H1 (cell line): ENCODE measurements at regions not wholly inside any gene's neighbourhood (a gene's known extent, or its start where the extent isn't known, plus 50 kb on each side); places are given as distances from the start of the nearest gene placed in this dataset.

Experiments used
- CTCF ChIA-PET: fragments of 300-600 bp; sonication (Branson Sonifier 250); formaldehyde crosslinking; loops from one replicate; lab custom pipeline; 2021; ENCODE audit not compliant: partially characterized antibody; lab: Charles Lee
- POLR2A ChIA-PET: fragments of 300-600 bp; sonication (Branson Sonifier 250); formaldehyde crosslinking; loops from one replicate; lab custom pipeline; 2021; ENCODE audit warnings: inconsistent platforms; ENCODE audit not compliant: partially characterized antibody; lab: Charles Lee
- DNase-seq, 2 experiments: peaks; one replicate each; pipeline versions ENCODE4 v3.0.0 to v3.0.0-alpha.2; 2010 to 2022; ENCODE audit warnings: low spot score in 2 of 2, low read depth in 1 of 2, mixed read lengths in 1 of 2
- FAIRE-seq: peaks from 2 replicates; lab custom pipeline; 2011; peaks lifted over from hg19 to GRCh38; lab: Jason Lieb, UNC
- H2AFZ ChIP-seq: 2 replicates; pipeline ENCODE4 v1.8.1; 2012; ENCODE audit warnings: low read length, inconsistent platforms
- H2AK5ac ChIP-seq: 2 replicates; pipeline ENCODE4 v1.6.1; 2013; ENCODE audit warnings: low read depth, low read length
- H2BK120ac ChIP-seq: replicated peaks from 2 replicates; pipeline ENCODE3; 2013; ENCODE audit warnings: low read depth, low read length, inconsistent platforms
- H2BK12ac ChIP-seq: 2 replicates; pipeline ENCODE4 v1.6.1; 2013; ENCODE audit warnings: low read depth, low read length
- H2BK15ac ChIP-seq: 2 replicates; pipeline ENCODE4 v1.6.1; 2013; ENCODE audit warnings: low read length
- H2BK20ac ChIP-seq: 2 replicates; pipeline ENCODE4 v1.6.1; 2013; ENCODE audit warnings: low read length
- H2BK5ac ChIP-seq: 2 replicates; pipeline ENCODE4 v1.6.1; 2013; ENCODE audit warnings: low read depth, low read length
- H3K14ac ChIP-seq: 2 replicates; pipeline ENCODE4 v1.6.1; 2013; ENCODE audit warnings: inconsistent platforms; ENCODE audit not compliant: insufficient read length
- H3K18ac ChIP-seq: 2 replicates; pipeline ENCODE4 v1.6.1; 2013; ENCODE audit warnings: low read length; ENCODE audit errors: extremely low read depth
- H3K23ac ChIP-seq: 2 replicates; pipeline ENCODE4 v1.6.1; 2013; ENCODE audit warnings: inconsistent platforms; ENCODE audit not compliant: insufficient read length
- H3K23me2 ChIP-seq: 2 replicates; pipeline ENCODE4 v1.6.1; 2013; ENCODE audit warnings: low read depth, low read length
- H3K27ac ChIP-seq: 2 replicates; pipeline ENCODE4 v1.6.1; 2011; ENCODE audit warnings: low read depth, low read length, inconsistent platforms
- H3K27me3 ChIP-seq, 4 experiments: replicated peaks in 1 of 4; 1 replicate in 1 of 4; 2 replicates in 3 of 4; pipeline versions ENCODE4 v1.6.1 to v1.8.1; 2011 to 2013; ENCODE audit warnings: low read length in 3 of 4, mild to moderate bottlenecking in 3 of 4, inconsistent platforms in 2 of 4, mixed read lengths in 2 of 4, moderate library complexity in 1 of 4; ENCODE audit not compliant: control insufficient read depth in 3 of 4, insufficient read depth in 3 of 4; ENCODE audit errors: extremely low read depth in 1 of 4
- H3K36me3 ChIP-seq, 4 experiments: 2 replicates each; pipeline versions ENCODE4 v1.6.1 to v1.8.1; 2011 to 2013; ENCODE audit warnings: mild to moderate bottlenecking in 4 of 4, low read length in 3 of 4, moderate library complexity in 2 of 4, control low read depth in 1 of 4, inconsistent platforms in 1 of 4; ENCODE audit not compliant: insufficient read depth in 4 of 4, control insufficient read depth in 2 of 4
- H3K4ac ChIP-seq: replicated peaks from 2 replicates; pipeline ENCODE3; 2013; ENCODE audit warnings: low read length, low read depth, mixed read lengths, inconsistent platforms; ENCODE audit not compliant: insufficient read length
- H3K4me1 ChIP-seq, 4 experiments: replicated peaks in 1 of 4; 1 replicate in 1 of 4; 2 replicates in 3 of 4; pipeline versions ENCODE4 v1.6.1 to v1.8.1; 2011 to 2013; ENCODE audit warnings: low read length in 3 of 4, inconsistent platforms in 2 of 4, mixed read lengths in 1 of 4; ENCODE audit not compliant: insufficient read depth in 4 of 4, control insufficient read depth in 3 of 4
- H3K4me2 ChIP-seq, 2 experiments: 2 replicates each; pipeline versions ENCODE4 v1.6.1 to v1.8.1; 2011 to 2013; ENCODE audit warnings: low read depth in 2 of 2, low read length in 2 of 2, control low read depth in 1 of 2, inconsistent platforms in 1 of 2, mild to moderate bottlenecking in 1 of 2; ENCODE audit not compliant: insufficient read depth in 1 of 2
- H3K4me3 ChIP-seq, 4 experiments: fragments of 200-600, 300-600 bp in 1 of 4; sonication (generic), shearing (Covaris generic), sonication (Bioruptor Twin) in 1 of 4; 2 replicates each; pipeline versions ENCODE4 v1.5.1 to v1.8.1; 2011 to 2016; ENCODE audit warnings: low read length in 4 of 4, low read depth in 3 of 4, control low read depth in 2 of 4, inconsistent platforms in 2 of 4, mild to moderate bottlenecking in 2 of 4, mixed read lengths in 1 of 4, moderate library complexity in 1 of 4; ENCODE audit not compliant: insufficient read depth in 2 of 4; ENCODE audit errors: extremely low read depth in 1 of 4
- H3K56ac ChIP-seq: replicated peaks from 2 replicates; pipeline ENCODE3; 2013; ENCODE audit warnings: low read depth, mild to moderate bottlenecking, mixed read lengths, low read length, inconsistent platforms; ENCODE audit not compliant: insufficient read length
- H3K79me1 ChIP-seq: 2 replicates; pipeline ENCODE4 v1.6.1; 2013; ENCODE audit warnings: low read depth, low read length, control low read depth
- H3K79me2 ChIP-seq, 2 experiments: 2 replicates each; pipeline versions ENCODE4 v1.6.1 to v1.8.1; 2012 to 2013; ENCODE audit warnings: low read length in 2 of 2, mild to moderate bottlenecking in 2 of 2, inconsistent platforms in 1 of 2; ENCODE audit not compliant: insufficient read depth in 2 of 2, control insufficient read depth in 1 of 2
- H3K9ac ChIP-seq, 4 experiments: replicated peaks in 1 of 4; 1 replicate in 1 of 4; 2 replicates in 3 of 4; pipeline versions ENCODE4 v1.6.1 to v1.8.1; 2011 to 2013; ENCODE audit warnings: low read depth in 3 of 4, low read length in 3 of 4, control low read depth in 2 of 4, mild to moderate bottlenecking in 2 of 4, moderate library complexity in 2 of 4, inconsistent platforms in 1 of 4; ENCODE audit errors: extremely low read depth in 1 of 4
- H3K9me3 ChIP-seq, 2 experiments: 2 replicates each; pipeline versions ENCODE4 v1.6.1 to v1.8.1; 2012 to 2013; ENCODE audit warnings: mild to moderate bottlenecking in 2 of 2, moderate library complexity in 2 of 2, control low read depth in 1 of 2, inconsistent platforms in 1 of 2, low read depth in 1 of 2, low read length in 1 of 2, mixed read lengths in 1 of 2; ENCODE audit not compliant: insufficient read depth in 2 of 2
- H4K20me1 ChIP-seq, 2 experiments: replicated peaks in 1 of 2; 2 replicates each; pipeline versions ENCODE3 to v1.8.1; 2011 to 2013; ENCODE audit warnings: inconsistent platforms in 2 of 2, low read length in 2 of 2, mild to moderate bottlenecking in 1 of 2; ENCODE audit not compliant: insufficient read depth in 2 of 2, control insufficient read depth in 1 of 2
- H4K5ac ChIP-seq: 2 replicates; pipeline ENCODE4 v1.6.1; 2013; ENCODE audit warnings: low read length, low read depth, mixed read lengths, inconsistent platforms; ENCODE audit not compliant: insufficient read length
- H4K8ac ChIP-seq: 2 replicates; pipeline ENCODE4 v1.8.0; 2013; ENCODE audit warnings: mild to moderate bottlenecking, moderate library complexity, low read length, inconsistent platforms; ENCODE audit not compliant: insufficient read depth; ENCODE audit errors: extremely low read depth
- H4K91ac ChIP-seq: replicated peaks from 2 replicates; pipeline ENCODE3; 2013; ENCODE audit warnings: low read length, mixed read lengths, inconsistent platforms; ENCODE audit not compliant: insufficient read length
- BCL11A ChIP-seq, 2 experiments: IDR thresholded peaks; one replicate each; pipeline ENCODE4 v1.6.1; 2011; ENCODE audit warnings: low read depth in 2 of 2, low read length in 2 of 2, mild to moderate bottlenecking in 2 of 2
- CHD1 ChIP-seq: IDR thresholded peaks from 2 replicates; pipeline ENCODE4 v1.6.1; 2012; ENCODE audit warnings: low read depth, low read length, improper control_type of control experiment
- EP300 ChIP-seq, 2 experiments: IDR thresholded peaks; 1 replicate in 1 of 2; 2 replicates in 1 of 2; pipeline ENCODE4 v1.6.1; 2011 to 2012; ENCODE audit warnings: low read depth in 2 of 2, low read length in 2 of 2, mild to moderate bottlenecking in 2 of 2, borderline replicate concordance in 1 of 2, inconsistent platforms in 1 of 2, moderate library complexity in 1 of 2
- EZH2 ChIP-seq: fragments of 200-600 bp; sonication (generic); IDR thresholded peaks from 2 replicates; pipeline ENCODE4 v1.7.1; 2012; ENCODE audit warnings: low read depth, mild to moderate bottlenecking, moderate library complexity, low read length, inconsistent platforms; ENCODE audit not compliant: severe bottlenecking
- GTF2F1 ChIP-seq: IDR thresholded peaks from 2 replicates; pipeline ENCODE4 v1.6.1; 2012; ENCODE audit warnings: low read depth, low read length, improper control_type of control experiment, borderline replicate concordance
- KDM5A ChIP-seq: fragments of 200-600 bp; IDR thresholded peaks from 2 replicates; pipeline ENCODE4 v1.7.1; 2012; ENCODE audit warnings: mild to moderate bottlenecking, low read length, inconsistent platforms, mixed read lengths
- POLR2AphosphoS5 ChIP-seq: IDR thresholded peaks from 2 replicates; pipeline ENCODE4 v1.6.1; 2011; ENCODE audit warnings: low read depth, low read length
- RFX5 ChIP-seq: IDR thresholded peaks from 2 replicates; pipeline ENCODE4 v1.6.1; 2011; ENCODE audit warnings: low read depth, low read length, improper control_type of control experiment, borderline replicate concordance
- RXRA ChIP-seq: IDR thresholded peaks from 2 replicates; pipeline ENCODE4 v1.6.1; 2011; ENCODE audit warnings: low read depth, mild to moderate bottlenecking, low read length, moderate library complexity; ENCODE audit not compliant: insufficient read depth
- SAP30 ChIP-seq: fragments of 300-600 bp; sonication (generic); IDR thresholded peaks from 2 replicates; pipeline ENCODE4 v1.7.1; 2012; ENCODE audit warnings: low read length, moderate library complexity, mild to moderate bottlenecking, inconsistent platforms; ENCODE audit not compliant: insufficient read depth, insufficient replicate concordance
- SIN3A ChIP-seq, 2 experiments: IDR thresholded peaks in 1 of 2; conservative IDR thresholded peaks in 1 of 2; 2 replicates each; pipeline ENCODE4 v1.6.1; 2011 to 2012; ENCODE audit warnings: low read length in 2 of 2, improper control_type of control experiment in 1 of 2, low read depth in 1 of 2, mild to moderate bottlenecking in 1 of 2
- SP2 ChIP-seq: IDR thresholded peaks from 2 replicates; pipeline ENCODE4 v1.6.1; 2012; ENCODE audit warnings: mild to moderate bottlenecking, low read length, inconsistent platforms
- TBP ChIP-seq: IDR thresholded peaks from 2 replicates; pipeline ENCODE4 v1.6.1; 2011; ENCODE audit warnings: low read depth, low read length, improper control_type of control experiment
- YY1 ChIP-seq: IDR thresholded peaks from 2 replicates; pipeline ENCODE4 v1.6.1; 2011; ENCODE audit warnings: low read depth, mild to moderate bottlenecking, low read length
- TF ChIP-seq, protein P1 (sequence below): IDR thresholded peaks from 2 replicates; pipeline ENCODE4 v1.6.1; 2011; ENCODE audit warnings: low read depth, mild to moderate bottlenecking, low read length; ENCODE audit not compliant: insufficient read depth

GRCh38 chr4:132991111-132991510, 158.0 kb upstream of the PCDH10 start:
- no peak overlapping the region for H2BK5ac ChIP-seq
- no peaks in the 10 kb centered on the region for H4K20me1 ChIP-seq
- POLR2A ChIA-PET: no interaction called here
- no peak overlapping the region for H4K91ac ChIP-seq
- H3K4me1 ChIP-seq: 0 out of 7 replicates have a peak, but pooled peaks cover 0 to 2% (median 0%) of the 10 kb centered on the region in 4 experiments
- FAIRE-seq (no peak), DNase-seq (no peak)
- no peaks in the 10 kb centered on the region for H3K27me3 ChIP-seq
- H3K4me2 ChIP-seq: no peak overlapping the region
- H3K4ac ChIP-seq: no peak overlapping the region
- H2BK20ac ChIP-seq: no peak overlapping the region
- no peak overlapping the region for H4K5ac ChIP-seq
- H3K79me1 ChIP-seq: no peaks in the 10 kb centered on the region
- CTCF ChIA-PET: no interaction called here
- H3K79me2 ChIP-seq: no peaks in the 10 kb centered on the region
- no peak overlapping the region for H2AK5ac ChIP-seq
- no peak overlapping the region for H3K23ac ChIP-seq
- no peak overlapping the region for H3K9ac ChIP-seq
- H2BK12ac ChIP-seq: no peak overlapping the region
- H3K23me2 ChIP-seq: no peaks in the 10 kb centered on the region
- 0 out of 2 replicates have a peak overlapping the region, but pooled peaks have one; percentile 51 for H2AFZ ChIP-seq
- no peak overlapping the region for H2BK120ac ChIP-seq
- no peak overlapping the region for H3K56ac ChIP-seq
- H3K4me3 ChIP-seq: no peak overlapping the region
- no peaks in the 10 kb centered on the region for H3K36me3 ChIP-seq
- no peaks in the 10 kb centered on the region for H3K9me3 ChIP-seq
- no peak overlapping the region for H4K8ac ChIP-seq
- no peak overlapping the region for H3K18ac ChIP-seq
- H2BK15ac ChIP-seq: no peak overlapping the region
- H3K27ac ChIP-seq: no peak overlapping the region
- no peak overlapping the region for H3K14ac ChIP-seq
- TF ChIP-seq BCL11A (IDR thresholded peaks at IDR 0.05; ENCODE audit: low read depth in 2 of 2, low read length in 2 of 2): no peak
- no peak for TF ChIP-seq GTF2F1
- no peak for TF ChIP-seq EZH2
- TF ChIP-seq SIN3A (conservative IDR thresholded peaks at IDR 0.05 in 1 of 2, IDR thresholded peaks at IDR 0.05 in 1 of 2; ENCODE audit: low read depth in 1 of 2, low read length in 2 of 2): no peak
- TF ChIP-seq RXRA: no peak
- no peak for TF ChIP-seq SAP30
- no peak for TF ChIP-seq RFX5
- no peak for TF ChIP-seq SP2
- no peak for TF ChIP-seq CHD1
- TF ChIP-seq KDM5A: no peak
- TF ChIP-seq, protein P1, sequence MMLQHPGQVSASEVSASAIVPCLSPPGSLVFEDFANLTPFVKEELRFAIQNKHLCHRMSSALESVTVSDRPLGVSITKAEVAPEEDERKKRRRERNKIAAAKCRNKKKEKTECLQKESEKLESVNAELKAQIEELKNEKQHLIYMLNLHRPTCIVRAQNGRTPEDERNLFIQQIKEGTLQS: no peak
- TF ChIP-seq EP300 (IDR thresholded peaks at IDR 0.05; ENCODE audit: borderline replicate concordance in 1 of 2, low read depth in 2 of 2, low read length in 2 of 2): no peak
- TF ChIP-seq TBP: no peak
- no peak for TF ChIP-seq YY1
- TF ChIP-seq POLR2AphosphoS5: no peak
